ENCODE measurements at regions not wholly inside any gene's neighbourhood (a gene's known extent, or its start where the extent isn't known, plus 50 kb on each side); places are given as distances from the start of the nearest gene placed in this dataset.
"Not testable (repeated sequence)": the region's sequence is repeated elsewhere in the genome, so short reads cannot be mapped to it uniquely, and the experiment has no call there.

DNA sequence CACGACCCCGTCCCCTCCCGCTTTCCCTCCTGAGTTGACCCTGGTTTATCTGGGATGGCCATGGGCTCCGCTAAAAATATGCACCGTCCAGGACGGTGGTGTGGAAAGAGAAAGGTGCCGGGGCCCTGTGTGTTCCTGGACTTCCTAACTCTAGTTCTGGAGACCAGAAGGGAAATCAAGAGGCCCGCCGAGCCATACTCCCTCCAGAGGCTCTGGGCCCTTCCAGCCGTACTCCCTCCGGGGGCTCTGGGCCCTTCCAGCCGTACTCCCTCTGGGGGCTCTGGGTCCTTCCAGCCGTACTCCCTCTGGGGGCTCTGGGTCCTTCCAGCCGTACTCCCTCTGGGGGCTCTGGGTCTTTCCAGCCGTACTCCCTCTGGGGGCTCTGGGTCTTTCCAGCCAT lies 168.5 kb downstream of the LAT start:
- TF ChIP-seq, protein P1, sequence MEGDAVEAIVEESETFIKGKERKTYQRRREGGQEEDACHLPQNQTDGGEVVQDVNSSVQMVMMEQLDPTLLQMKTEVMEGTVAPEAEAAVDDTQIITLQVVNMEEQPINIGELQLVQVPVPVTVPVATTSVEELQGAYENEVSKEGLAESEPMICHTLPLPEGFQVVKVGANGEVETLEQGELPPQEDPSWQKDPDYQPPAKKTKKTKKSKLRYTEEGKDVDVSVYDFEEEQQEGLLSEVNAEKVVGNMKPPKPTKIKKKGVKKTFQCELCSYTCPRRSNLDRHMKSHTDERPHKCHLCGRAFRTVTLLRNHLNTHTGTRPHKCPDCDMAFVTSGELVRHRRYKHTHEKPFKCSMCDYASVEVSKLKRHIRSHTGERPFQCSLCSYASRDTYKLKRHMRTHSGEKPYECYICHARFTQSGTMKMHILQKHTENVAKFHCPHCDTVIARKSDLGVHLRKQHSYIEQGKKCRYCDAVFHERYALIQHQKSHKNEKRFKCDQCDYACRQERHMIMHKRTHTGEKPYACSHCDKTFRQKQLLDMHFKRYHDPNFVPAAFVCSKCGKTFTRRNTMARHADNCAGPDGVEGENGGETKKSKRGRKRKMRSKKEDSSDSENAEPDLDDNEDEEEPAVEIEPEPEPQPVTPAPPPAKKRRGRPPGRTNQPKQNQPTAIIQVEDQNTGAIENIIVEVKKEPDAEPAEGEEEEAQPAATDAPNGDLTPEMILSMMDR (IDR thresholded peaks at IDR 0.05; ENCODE audit: low read depth, low read length): not testable (repeated sequence)
- TF ChIP-seq POLR2A (IDR thresholded peaks at IDR 0.05; ENCODE audit: extremely low read depth, insufficient read length): not testable (repeated sequence)
